D721Med (cell line): ENCODE measurements at regions not wholly inside any gene's neighbourhood (a gene's known extent, or its start where the extent isn't known, plus 50 kb on each side); places are given as distances from the start of the nearest gene placed in this dataset.
"Not testable (repeated sequence)": the region's sequence is repeated elsewhere in the genome, so short reads cannot be mapped to it uniquely, and the experiment has no call there.

Experiments
- DNase-seq: peaks from one replicate; pipeline ENCODE4 v3.0.0; 2011; ENCODE audit warnings: low spot score; ENCODE audit not compliant: insufficient read length
- FAIRE-seq: peaks from 2 replicates; lab custom pipeline; 2011; peaks lifted over from hg19 to GRCh38; lab: Jason Lieb, UNC
- TF ChIP-seq, protein P1 (sequence below): IDR thresholded peaks from 2 replicates; pipeline ENCODE4 v1.5.1; 2012; ENCODE audit warnings: mild to moderate bottlenecking, control low read depth; ENCODE audit not compliant: insufficient read depth; ENCODE audit errors: missing control alignments

DNA sequence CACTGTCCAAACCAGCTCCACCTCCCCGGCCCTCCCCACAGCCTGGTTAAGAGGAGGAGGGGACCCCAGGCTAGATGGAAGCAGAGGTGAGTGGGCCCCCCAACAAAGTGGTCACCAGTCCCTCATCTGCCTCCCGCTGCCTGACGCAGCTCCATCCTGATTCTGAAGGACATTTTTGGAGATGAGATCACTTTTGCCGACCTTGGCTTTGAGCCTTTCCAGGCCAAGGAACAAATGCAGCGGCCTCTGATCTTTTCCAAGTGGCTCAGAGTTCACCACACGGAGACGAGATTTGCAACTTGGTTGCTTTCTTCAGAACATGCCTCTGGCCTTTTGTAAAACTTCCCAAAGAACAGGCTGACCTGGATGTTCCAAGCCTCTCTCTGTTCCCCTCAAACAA is 223.1 kb downstream of the NPHP4 start:
- FAIRE-seq: no peak
- TF ChIP-seq, protein P1, sequence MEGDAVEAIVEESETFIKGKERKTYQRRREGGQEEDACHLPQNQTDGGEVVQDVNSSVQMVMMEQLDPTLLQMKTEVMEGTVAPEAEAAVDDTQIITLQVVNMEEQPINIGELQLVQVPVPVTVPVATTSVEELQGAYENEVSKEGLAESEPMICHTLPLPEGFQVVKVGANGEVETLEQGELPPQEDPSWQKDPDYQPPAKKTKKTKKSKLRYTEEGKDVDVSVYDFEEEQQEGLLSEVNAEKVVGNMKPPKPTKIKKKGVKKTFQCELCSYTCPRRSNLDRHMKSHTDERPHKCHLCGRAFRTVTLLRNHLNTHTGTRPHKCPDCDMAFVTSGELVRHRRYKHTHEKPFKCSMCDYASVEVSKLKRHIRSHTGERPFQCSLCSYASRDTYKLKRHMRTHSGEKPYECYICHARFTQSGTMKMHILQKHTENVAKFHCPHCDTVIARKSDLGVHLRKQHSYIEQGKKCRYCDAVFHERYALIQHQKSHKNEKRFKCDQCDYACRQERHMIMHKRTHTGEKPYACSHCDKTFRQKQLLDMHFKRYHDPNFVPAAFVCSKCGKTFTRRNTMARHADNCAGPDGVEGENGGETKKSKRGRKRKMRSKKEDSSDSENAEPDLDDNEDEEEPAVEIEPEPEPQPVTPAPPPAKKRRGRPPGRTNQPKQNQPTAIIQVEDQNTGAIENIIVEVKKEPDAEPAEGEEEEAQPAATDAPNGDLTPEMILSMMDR: no peak

DNA sequence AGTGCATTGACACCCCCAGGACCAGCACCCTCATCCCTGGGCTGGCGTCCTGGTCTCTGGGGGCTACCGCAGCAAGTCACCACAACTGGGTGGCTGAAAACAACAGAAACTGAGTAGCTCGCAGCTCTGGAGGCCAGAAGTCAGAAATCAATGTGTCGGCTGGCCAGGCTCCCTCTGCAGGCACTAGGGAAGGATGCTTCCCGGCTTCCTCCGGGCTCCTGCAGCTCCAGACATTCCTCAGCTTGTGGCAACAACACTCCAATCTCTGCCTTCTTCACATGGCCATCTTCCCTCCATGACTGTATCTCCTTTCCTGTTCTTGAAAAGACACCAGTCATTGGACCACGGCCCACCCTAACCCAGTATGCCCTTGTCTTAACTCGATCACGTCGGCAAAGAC is 224.2 kb downstream of the NPHP4 start:
- DNase-seq (no peak), FAIRE-seq (no peak)
- TF ChIP-seq, protein P1: no peak

More for the DNA sequence above, 223.1 kb downstream of the NPHP4 start:
- DNase-seq: no peak

DNA sequence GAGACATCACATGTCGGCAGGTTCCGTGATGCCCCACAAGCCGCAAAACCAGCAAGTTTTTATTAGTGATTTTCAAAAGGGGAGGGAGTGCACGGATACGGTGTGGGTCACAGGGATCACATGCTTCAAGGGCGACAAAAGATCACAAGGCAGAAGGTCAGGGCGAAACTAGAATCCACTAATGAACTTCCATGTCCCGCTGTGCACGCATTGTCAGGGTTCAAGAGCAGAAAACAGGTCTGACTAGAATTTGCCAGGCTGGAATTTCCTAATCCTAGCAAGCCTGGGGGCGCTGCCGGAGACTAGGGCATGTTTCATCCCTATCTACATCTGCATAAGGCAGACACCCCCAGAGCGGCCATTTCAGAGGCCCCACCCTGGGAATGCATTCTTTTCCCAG is 225.2 kb downstream of the NPHP4 start:
- not testable (repeated sequence) for DNase-seq, FAIRE-seq

DNA sequence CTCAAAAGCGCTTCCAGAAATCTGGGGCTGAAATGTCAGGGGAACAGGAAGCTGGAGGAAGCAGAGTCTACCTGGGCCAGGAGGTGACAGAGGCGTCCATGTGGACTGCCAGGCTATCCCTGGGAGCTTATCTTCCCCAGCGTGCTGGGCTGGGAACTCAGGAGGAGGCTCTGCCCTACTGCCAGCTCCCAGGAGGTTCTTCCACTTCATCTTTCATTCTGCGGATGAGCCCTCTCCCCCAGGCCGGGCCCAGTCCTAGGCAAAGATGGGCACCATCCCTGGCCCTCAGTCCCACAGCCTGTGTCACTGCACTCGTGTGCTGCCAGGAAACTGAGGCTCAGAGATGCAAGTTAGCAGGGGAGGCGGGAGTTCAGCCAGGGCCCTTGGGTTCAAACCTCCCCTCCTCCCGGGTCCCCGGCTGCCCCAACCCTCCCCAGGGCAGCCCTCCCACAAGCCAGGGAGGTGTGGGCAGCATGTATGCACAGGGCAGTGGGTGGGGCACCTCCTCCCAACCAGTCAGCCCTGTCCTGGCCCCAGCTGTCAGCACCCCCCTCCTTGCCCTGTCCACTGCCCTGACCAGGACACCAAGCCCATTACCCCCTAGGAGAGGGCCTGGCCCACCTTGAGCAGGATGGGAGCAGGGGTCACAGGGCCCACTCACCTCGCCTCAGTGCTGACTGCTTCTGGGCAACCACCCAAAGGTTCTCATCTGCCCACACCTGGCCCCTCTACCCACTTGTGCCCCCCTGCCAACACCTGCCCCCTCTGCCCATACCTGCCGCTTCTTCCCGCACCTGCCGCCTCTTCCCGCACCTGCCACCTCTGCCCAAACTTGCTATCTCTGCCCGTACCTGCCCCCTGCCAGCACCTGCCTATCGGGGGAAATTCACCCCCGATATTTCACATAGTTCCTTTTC is 226.0 kb downstream of the NPHP4 start:
- FAIRE-seq: no peak
- no peak for DNase-seq
- TF ChIP-seq, protein P1: no peak

DNA sequence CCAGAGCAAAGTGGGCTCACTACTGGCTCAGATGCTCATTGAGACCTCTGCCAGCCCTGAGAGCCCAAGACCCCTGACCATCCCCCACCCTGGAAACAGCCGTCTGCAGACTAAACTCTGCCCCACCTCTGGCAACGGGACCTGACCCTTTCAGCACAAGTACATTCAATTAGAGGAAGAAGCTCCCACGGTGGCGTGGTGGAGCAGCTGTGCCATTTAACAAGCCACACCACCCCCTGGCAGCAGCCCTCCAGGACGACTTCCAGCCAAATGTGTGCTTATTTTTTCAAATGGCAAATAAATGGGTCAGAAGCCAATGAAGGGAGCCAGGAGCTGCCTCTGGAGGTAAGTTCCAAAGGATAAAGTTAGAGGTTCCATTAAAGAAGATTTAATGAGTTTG is 226.7 kb downstream of the NPHP4 start:
- DNase-seq (no peak), FAIRE-seq (no peak)
- TF ChIP-seq, protein P1: no peak

DNA sequence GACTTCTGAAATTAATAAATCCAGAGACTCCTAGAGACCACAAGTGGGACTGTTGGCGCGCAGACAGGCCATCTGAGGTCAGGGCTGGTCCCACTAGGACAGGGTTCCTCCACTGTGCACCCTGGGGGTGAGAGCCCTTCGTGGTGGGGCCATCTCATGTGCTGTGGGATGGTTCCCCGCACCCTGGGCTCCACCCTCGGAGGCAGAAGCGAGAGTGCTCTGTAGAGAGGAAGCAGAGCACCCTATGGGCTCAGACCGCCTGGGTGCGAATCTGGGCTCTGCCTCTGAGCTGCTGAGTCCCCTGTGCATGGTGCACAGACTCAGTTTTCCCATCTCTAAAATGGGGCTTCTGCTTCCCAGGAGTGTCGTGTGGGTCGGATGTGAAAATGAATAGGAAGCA is 227.3 kb downstream of the NPHP4 start:
- FAIRE-seq (no peak), DNase-seq (no peak)
- TF ChIP-seq, protein P1: no peak

DNA sequence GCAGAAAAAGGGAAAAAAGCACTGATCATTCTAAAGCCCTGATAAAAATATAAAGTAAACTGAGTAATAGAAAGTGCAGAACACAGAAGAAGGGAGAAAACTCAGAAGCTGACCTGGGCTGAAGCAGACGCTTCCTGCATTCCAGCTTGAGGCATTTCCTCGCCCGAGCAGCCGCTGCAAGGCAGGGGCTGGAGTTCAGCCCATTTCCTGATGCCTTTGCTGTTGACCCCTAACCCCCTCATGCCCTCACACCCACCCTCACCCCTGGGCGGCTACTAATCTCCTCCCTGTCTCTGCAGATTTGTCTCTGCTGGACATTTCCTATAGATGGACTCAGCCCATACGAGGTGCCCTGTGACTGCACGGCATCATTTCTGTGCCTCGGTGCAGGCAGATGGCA is 227.8 kb downstream of the NPHP4 start:
- FAIRE-seq: no peak
- TF ChIP-seq, protein P1: no peak
- DNase-seq: no peak
